Glomerular visceral epithelial cell (primary cell): ENCODE measurements at regions not wholly inside any gene's neighbourhood (a gene's known extent, or its start where the extent isn't known, plus 50 kb on each side); places are given as distances from the start of the nearest gene placed in this dataset.
"Not testable (repeated sequence)": the region's sequence is repeated elsewhere in the genome, so short reads cannot be mapped to it uniquely, and the experiment has no call there.

Source experiments
- DNase-seq: peaks from one replicate; pipeline ENCODE4 v3.0.0-alpha.2; 2016; ENCODE audit errors: extremely low spot score

DNA sequence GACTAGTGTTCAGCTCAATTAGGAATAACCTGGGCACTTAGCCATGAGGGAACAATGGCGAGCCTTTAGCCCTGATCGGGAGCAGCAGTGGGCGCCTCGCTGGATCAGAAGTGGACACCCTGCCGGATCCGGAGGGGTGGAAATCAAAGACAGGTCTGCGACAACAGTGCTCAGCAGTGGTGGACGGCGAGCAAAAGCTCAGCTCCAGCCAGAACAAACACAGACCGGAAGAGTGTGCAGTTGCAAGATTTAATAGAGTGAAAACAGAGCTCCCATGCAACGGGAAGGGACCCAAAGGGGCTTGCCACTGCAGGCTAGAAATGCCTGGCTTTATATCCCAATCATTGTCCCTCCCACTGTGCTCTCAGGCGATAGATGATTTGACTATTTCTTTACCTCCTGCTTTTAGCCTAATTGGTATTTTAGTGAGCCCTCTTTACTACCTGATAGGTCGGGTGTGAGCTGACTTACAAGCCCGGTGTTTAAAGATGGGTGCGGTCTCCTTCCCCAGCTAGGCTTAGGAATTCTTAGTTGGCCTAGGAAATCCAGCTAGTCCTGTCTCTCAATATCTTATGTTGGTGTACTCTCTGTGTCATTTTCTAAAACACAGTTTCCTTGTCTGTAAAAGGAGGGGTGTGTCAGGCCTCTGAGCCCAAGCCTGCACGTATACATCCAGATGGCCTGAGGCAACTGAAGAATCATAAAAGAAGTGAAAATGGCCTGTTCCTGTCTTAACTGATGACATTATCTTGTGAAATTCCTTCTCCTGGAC, 1258.8 kb upstream of the TENM4 start:
- not testable (repeated sequence) for DNase-seq

DNA sequence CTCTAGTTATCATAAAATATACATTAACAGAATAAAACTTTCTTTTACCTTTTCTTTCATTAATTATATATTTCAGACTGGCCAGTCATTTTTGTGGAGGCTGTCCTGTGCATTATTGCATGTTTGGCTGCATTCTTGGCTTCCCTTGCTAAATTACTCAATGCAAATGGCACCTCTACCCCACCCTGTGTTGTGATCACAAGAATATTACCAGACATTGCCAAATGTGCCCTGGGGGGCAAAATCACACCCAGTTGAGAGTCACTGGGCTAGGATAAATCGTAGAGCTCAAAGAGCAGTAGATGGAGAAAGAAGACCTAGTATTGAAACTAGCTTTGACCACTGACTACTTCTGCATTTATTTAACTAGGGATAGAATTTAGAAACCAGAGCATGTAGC, 1257.8 kb upstream of the TENM4 start:
- no peak for DNase-seq

DNA sequence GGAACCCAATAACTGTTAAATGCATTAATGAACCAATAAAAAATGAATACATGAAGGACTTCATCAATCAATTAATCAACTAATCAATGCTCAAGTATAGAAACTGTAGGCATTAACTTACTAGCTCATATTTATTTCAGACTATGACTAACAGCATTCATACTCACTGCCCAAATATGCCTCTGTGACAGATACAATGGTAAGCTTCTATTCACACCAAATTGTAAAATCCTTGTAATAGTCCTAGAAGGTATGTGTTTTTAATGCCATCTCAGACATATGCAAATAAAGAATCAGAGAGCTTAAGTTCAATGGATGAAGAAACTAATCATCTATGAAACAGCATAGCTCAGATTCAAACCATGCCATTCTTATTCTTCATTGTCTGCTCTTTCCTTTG, 1253.6 kb upstream of the TENM4 start:
- no peak for DNase-seq

DNA sequence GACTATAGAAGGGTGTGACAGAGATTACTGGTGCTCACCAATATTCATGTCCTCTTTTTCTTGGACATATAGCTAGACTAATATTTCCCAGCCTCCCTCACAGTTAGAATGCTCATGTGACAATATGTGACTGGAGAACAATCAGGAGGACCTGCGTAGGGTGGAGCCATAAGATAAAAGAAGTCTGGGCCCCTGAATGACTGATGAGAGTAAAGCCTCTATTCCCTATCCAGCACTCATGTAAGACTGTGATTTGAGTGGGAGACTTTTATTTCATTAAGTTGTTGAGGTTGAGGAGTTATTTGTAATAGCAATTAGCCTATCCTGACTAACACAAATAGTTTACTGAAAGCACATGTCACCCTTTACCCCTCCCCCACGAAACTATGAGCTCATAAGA, 1247.1 kb upstream of the TENM4 start:
- no peak for DNase-seq

DNA sequence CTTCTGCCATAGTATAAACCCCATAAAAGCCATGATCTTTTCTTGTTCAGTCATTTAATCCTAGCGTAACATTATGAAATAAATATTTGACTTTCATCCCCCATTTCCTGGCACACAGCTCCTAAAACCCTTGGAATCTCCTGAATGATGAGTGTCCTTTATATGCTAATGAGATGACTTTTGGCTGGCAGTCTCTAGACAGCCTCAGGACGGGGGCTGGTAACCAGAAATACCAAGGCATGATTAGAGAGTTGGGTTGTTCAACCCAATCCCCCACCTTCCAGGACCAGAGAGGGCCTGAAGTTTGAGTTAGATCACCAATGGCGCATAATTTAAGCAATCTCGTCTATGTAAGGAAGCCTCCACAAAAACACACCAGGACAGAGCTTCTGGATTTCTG, 1246.1 kb upstream of the TENM4 start:
- no peak for DNase-seq

DNA sequence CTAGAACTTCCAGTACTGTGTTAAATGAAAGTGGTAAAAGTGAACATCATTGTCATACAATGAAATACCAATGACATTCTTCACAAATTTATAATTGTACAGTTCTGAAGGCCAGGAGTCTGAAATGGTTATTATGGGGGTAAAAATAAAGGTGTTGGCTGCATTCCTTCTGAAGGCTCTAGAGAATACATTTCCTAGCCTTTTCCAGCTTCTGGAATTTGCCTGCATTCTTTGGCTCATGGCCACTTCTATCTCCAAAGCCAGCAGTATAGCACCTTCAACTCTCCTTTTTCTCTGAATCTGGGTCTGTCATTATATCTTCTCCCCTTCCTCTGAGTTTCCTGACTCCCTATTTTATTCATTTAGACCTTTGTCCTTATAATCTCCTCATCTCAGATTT, 1232.7 kb upstream of the TENM4 start:
- no peak for DNase-seq

DNA sequence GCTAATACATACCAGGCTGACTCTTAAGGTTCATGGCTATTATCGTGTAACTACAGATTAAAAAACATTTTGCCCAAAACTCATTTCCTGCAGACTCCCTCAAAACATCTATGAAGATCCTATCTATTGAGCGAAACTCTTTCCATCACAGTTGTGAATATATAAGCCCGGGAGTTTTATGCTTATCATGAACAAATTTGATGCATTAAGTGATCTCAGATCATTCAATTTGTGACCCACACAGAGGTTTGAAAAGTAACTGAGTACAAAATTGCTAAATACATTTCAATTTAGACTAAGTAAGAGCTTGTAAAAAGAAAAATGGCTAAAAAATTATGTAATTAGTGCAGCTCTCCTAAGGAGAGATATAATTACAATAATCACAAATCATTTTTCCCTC, 1228.8 kb upstream of the TENM4 start:
- DNase-seq: no peak

DNA sequence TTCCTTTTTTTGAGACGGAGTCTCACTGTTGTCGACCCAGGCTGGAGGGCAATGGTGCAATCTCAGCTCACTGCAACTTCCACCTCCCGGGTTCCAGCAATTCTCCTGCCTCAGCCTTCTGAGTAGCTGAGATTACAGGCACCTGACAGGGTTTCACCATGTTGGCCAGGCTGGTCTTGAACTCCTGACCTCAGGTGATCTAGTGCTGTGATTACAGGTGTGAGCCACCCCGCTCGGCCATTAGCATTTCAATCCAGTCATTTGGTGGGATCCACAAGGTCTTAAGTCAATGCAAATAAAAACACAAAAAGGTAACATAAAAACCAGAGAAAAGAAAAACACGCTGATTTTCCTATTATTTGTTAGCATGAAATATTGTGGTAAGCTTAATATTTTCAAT, 1227.2 kb upstream of the TENM4 start:
- no peak for DNase-seq

DNA sequence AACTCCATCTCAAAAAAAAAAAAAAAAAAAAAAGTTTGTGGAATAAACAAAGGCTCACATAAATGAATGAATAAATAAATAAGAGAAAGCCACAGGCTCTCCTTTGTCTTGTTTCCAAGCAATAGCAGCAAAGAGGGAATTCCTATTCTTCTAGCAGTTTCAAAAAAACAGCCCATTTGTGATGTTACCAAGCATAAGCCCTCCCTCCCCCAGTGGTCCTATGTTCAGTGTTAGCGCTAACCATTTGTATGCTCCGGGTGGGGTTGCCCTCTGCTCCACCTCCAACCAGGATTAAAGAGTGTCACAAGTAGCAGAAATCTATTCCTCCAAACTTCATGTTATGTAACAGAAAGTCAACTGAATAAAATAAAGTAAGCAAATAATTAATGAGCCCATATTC, 1215.0 kb upstream of the TENM4 start:
- DNase-seq: no peak

DNA sequence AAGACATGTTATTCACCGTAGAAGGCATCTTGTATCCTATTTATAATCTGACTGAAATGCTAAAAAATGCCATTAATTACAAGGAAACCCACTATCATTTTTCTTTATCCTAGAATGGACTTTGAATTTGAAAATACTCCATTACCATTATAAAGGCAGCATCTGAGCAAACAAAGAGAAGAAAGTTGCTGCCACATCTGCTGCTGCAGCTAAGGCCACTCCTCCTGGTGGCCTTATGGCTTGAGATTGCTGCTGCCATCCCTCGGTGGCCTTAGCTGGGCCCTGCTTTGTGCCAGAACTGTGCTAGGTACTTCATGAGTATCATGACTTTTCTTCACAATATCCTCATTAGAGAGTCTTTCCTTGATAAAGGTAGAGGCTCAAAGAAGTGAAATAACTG, 1210.1 kb upstream of the TENM4 start:
- DNase-seq: no peak

DNA sequence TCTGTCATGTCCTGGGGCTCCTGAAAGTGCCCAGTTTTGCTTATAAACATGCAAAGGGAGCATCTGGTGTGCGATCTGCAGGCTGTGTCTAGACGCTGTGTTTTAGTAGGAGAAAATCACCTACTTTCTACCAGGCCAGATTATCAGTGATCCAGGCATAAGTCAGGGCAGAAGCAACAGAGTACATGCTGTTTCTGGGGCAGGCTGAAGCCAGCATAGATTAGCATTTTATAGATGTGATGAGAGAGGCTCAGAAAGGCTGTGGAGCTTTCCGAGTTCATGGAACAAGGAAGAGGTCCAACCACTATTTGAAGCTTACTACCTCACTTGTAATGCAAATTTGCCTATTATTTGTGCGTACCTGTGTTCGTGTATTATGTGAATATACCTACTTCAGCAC, 1208.4 kb upstream of the TENM4 start:
- no peak for DNase-seq

DNA sequence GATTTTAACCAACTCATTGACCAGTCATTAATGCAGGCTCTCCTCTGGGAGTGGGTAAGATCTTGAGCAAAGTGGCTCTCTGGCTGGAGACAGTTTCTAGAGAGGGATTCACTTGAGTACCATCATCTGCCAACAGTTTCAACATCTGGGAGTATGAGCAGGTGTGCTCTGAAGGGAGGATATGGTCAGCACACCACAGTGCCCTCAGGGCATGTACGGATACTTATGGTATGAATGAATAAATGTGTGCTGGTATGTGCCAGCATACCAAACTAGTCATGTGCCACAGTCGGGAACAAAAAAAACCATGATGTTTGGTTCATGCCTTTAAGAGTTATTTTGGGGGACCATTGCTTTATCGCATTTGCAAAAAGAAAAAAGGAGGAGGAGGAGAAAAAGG, 1197.5 kb upstream of the TENM4 start:
- no peak for DNase-seq

DNA sequence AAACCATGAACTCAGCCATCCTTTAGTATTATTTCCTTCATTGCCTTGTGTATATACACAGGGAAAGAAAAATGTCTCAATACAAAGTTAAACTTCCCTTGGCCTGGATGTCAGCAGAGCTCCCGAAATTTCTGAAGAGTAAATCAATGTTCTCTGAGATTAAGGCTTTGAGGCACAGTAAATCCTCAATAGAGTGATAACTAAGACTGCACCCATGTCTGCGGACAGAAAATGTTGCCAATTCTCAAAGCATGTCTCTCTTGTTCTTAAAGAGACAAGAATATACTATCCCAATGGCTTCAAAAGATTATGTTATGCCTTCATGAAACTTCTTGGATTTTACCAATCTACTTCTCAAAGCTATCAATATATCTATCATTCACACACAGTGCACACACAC, 1196.7 kb upstream of the TENM4 start:
- DNase-seq: no peak

DNA sequence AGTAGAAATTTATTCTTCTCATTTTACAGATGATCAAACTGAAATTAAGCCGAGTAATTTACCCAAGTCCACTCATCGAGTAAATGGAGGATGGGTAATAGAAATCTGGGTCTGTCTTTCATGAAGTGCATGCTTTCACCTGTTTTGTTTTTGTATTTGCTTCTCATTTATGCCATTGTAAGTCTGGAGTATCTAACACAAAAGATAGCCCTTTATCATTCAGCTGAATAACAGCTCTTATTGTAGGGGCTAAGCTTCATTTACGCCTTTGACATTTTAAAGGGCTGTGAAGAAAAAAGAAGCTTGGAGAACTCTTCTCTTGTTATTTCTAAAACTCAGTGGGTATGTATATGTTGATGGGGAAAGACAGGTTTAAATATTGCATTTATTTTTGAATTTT, 1196.2 kb upstream of the TENM4 start:
- no peak for DNase-seq

DNA sequence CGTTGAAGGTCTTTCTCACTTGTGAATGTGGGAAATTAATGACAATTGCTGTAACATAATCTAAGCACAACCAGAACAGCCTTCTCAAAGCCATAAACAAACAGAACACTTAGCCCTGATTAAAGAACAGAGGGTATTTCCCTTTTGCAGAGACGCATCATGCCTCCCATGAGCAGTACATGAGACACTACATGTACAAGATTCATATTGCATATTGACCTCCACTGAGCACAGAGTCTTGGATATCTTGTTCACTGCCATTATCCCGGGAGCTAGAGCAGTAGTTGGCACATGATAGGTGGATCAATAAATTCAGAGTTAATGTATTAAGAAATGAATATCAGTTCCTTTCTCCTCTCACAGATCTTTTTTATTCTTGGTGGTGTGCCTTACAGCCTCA, 1194.3 kb upstream of the TENM4 start:
- DNase-seq: no peak

DNA sequence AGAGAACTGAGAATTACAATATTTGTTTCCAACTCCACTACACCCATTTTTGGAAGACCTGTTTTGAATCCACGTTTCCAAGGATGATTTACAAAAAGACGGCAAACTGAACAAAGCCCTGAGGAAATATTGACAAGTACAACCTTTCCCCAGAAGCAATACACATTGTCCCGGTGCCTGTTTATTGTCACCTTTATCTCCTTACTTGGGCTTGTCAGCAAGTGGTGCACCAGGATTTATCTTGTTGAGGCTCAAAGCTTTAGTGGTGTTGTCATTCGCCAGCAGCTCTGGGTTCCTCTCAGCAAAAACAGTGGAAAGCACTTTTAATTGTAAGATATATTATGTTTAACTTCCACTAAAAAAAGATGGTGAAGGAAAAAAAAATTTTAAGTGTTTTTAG, 1191.9 kb upstream of the TENM4 start:
- no peak for DNase-seq

DNA sequence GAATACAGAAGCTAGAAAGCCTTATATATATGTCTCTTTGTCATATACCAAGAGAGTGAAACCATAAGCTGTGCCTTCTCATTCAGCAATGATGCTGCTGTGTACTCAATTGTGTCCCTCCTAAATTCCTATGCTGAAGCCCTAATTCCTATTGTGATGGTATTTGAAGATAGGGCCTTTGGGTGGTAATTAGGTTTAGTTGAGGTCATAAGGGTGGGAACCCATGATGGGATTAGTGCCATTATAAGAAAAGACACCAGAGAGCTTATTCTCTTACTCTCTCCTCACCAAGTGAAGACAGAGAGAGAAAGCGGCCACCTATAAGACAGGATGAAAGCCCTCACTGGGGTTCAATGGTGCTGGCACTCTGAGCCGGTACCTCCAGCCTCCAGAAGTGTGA, 1191.3 kb upstream of the TENM4 start:
- no peak for DNase-seq

DNA sequence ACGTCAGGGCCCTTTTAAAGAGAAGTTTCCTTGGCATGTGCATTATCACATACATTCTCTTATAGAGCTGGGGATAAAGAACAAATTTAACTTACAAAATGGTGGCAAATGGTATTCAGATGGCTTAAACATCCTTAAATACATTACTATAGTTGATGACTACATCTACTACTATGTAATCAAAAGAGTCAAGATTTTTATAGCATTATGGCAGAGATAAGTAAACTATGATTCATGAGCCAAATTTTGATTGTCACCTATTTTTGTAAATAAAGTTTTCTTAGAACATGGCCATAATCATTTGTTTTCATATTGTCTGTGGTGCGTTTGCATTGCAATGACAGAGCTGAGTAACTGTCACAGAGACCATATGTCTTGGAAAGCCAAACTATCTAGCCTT, 1188.6 kb upstream of the TENM4 start:
- DNase-seq: no peak

DNA sequence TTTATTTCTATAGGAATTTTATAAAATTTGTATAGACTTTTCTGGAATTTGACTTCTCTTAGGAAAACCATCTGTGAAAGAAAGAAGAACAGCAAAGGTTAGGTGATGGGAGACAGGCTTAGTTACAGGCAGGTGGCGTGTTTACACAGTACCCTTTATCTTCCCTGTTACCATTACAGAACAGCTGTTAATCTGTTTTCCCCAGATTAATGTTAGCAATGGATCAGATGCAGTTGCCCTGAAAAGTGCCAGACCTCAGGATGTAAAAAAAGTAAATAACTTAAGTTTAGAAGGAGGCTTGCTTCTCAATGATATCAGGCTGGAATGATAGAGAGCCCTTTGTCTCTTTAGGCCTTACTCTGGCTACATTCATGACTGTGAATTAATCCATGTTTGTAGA, 1186.5 kb upstream of the TENM4 start:
- no peak for DNase-seq

DNA sequence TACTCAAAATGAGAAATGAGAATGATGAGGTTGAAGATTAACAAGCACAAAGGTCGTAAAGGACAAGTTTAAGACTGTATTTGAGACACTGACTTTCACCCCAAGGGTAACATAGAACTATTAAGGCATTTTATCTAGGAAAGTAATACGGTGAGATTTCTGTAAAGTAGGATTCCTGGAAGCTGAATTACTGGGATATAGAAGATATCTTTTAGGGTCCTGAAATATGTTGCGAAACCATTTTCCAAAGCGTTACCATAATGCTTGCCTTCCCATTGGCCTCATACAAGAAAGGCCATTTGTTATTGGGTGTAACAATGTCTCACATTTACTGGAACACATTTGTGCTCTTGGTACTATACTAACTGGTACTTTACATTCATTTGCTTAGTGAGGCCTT, 1185.9 kb upstream of the TENM4 start:
- DNase-seq: no peak

DNA sequence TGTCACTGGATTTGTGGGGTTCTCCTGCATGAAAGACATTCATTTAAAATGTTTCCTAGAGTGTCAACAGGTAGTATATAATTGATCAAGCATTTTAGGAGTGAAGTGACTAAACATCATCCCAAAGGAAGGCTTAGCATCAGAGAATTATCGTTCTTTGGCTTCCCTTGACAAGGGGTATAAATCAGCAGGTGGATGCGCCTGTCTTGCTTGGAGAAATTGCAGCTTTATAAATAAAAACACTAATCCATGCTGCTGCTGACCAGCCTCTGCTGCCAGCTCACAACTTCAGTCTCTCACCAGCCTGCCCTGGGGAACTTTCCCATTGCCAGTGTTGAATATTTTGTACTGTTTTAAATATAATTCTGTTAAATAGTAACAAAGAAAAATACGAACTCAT, 1184.7 kb upstream of the TENM4 start:
- no peak for DNase-seq

DNA sequence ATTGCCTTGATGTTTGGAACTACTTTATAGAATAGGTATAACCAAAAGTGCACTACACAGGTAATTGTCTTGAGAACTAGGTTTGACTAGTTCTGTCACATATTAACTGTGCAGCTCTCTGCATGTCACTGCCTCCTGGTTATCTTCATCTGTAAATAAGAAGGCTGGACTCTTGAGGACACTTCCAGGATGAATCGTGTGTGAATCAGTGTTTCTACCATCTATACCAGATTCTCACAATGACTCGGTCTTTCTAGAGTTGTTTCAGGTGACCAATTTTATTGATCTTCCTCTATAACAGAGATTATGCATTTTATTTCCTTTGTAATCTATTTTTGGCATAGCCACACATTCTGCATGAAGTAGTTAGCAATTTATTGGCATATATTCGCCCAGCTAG, 1181.0 kb upstream of the TENM4 start:
- no peak for DNase-seq

DNA sequence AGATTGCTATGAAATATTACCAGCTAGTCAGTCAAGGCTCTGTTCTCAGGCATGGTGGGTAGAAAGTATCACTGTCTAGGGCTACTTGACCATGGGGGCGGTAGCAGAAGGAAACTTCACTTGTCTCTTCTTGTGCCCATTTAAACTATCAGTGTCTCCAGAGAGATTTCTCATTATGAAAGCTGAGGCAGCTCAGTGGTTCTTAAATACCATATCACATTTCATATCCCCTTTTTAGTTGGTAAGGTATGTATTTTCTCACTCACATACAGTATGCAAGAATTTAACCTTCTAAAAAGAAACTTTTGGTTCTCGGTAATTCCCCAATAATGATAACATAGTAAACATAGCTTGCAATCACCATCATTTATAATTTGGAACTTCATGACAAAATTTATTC, 1180.0 kb upstream of the TENM4 start:
- no peak for DNase-seq

DNA sequence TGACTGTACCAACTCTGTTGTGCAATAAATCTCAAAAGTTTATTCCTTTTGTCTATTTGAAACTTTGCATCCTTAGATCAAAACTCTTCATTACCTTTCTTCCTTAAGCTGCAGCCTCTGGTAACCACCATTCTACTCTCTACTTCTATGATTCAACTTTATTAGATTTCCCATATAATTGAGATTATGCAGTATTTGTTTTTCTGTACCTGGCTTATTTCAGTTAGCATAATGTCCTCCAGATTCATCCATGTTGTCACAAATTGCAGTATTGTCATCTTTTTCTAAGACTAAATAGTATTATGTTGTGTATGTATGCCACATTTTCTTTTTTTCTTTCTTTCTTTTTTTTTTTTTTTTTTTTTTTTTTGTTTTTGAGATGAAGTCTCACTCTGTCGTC, 1176.3 kb upstream of the TENM4 start:
- DNase-seq: no peak
